ENCODE measurements at regions not wholly inside any gene's neighbourhood (a gene's known extent, or its start where the extent isn't known, plus 50 kb on each side); places are given as distances from the start of the nearest gene placed in this dataset.

GRCh38 chr11:69545976-69546617 is 64.6 kb downstream of the LINC01488 start:
- Histone ChIP-seq H3K36me3 (ENCODE audit: low read depth) (no peaks in the 10 kb centered on the region), H3K4me3 (no peak overlapping the region), H3K9me3 (peaks cover 19% of the 10 kb centered on the region), H3K4me1 (ENCODE audit: low read depth) (no peaks in the 10 kb centered on the region)
- no peak for TF ChIP-seq CTCF (IDR thresholded peaks at IDR 0.05)
- no peak for ATAC-seq
- intact Hi-C loops (cut with DNase I, micrococcal nuclease) = no loop called here
- no peak for DNase-seq

- no peaks in the 10 kb centered on the region for H3K4me1 ChIP-seq (ENCODE audit: low read depth)
- no peak for TF ChIP-seq CTCF (IDR thresholded peaks at IDR 0.05)
- ATAC-seq (no peak), DNase-seq (no peak)
- no peaks in the 10 kb centered on the region for H3K36me3 ChIP-seq (ENCODE audit: low read depth)
- intact Hi-C loops (cut with DNase I, micrococcal nuclease) = no loop called here
- H3K4me3 ChIP-seq = no peak overlapping the region
- peaks cover 19% of the 10 kb centered on the region for H3K9me3 ChIP-seq
Observed at GRCh38 chr11:69546735-69547370, 65.4 kb downstream of the LINC01488 start.

- H3K4me3 ChIP-seq = no peak overlapping the region
- ATAC-seq = no peak
- DNase-seq = no peak
- no peaks in the 10 kb centered on the region for H3K36me3 ChIP-seq (ENCODE audit: low read depth)
- intact Hi-C loops (cut with DNase I, micrococcal nuclease) = no loop called here
- no peaks in the 10 kb centered on the region for H3K4me1 ChIP-seq (ENCODE audit: low read depth)
- no peak for TF ChIP-seq CTCF (IDR thresholded peaks at IDR 0.05)
- peaks cover 19% of the 10 kb centered on the region for H3K9me3 ChIP-seq
Observed at GRCh38 chr11:69550846-69551245, 69.4 kb downstream of the LINC01488 start.

- H3K4me1 ChIP-seq (ENCODE audit: low read depth) = no peaks in the 10 kb centered on the region
- no peaks in the 10 kb centered on the region for H3K36me3 ChIP-seq (ENCODE audit: low read depth)
- peak; percentile 11 for ATAC-seq
- no peak for TF ChIP-seq CTCF (IDR thresholded peaks at IDR 0.05)
- H3K4me3 ChIP-seq = no peak overlapping the region
- DNase-seq = no peak
- H3K9me3 ChIP-seq = peaks cover 19% of the 10 kb centered on the region
- intact Hi-C loops (cut with DNase I, micrococcal nuclease) = no loop called here
Observed at GRCh38 chr11:69551963-69552362, 70.5 kb downstream of the LINC01488 start.

GRCh38 chr11:69552951-69553350 is 71.5 kb downstream of the LINC01488 start:
- no peak for TF ChIP-seq CTCF (IDR thresholded peaks at IDR 0.05)
- DNase-seq = no peak
- H3K36me3 ChIP-seq (ENCODE audit: low read depth) = no peaks in the 10 kb centered on the region
- intact Hi-C loops (cut with DNase I, micrococcal nuclease) = no loop called here
- no peak overlapping the region for H3K4me3 ChIP-seq
- no peaks in the 10 kb centered on the region for H3K4me1 ChIP-seq (ENCODE audit: low read depth)
- peaks cover 19% of the 10 kb centered on the region for H3K9me3 ChIP-seq
- no peak for ATAC-seq
